ENCODE measurements at regions not wholly inside any gene's neighbourhood (a gene's known extent, or its start where the extent isn't known, plus 50 kb on each side); places are given as distances from the start of the nearest gene placed in this dataset.

DNA sequence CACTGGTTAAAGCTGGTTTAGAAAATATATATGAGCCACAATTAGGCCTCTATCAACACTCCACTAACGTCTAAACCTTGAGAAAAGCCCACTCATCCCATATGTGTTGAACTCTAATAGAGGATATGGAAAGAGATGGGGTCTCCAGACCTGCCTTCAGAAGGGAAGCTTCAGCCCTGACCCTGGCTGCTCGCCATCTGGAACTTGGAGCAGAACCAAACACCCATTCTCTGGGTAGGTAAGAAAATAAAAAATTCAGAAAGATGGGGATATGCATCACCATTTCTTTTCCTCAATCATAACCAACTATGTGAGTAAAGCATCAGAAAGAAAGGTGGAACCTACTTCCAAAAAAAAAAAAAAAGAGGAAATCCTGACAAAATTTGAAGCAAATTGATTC is 666.2 kb downstream of the PTPRC start:
- intact Hi-C loops (cut with DNase I): no loop called here
- H3K4me3 ChIP-seq (replicated peaks in 1 of 3): no peak overlapping the region
- DNase-seq: no peak
- TF ChIP-seq, protein P1, sequence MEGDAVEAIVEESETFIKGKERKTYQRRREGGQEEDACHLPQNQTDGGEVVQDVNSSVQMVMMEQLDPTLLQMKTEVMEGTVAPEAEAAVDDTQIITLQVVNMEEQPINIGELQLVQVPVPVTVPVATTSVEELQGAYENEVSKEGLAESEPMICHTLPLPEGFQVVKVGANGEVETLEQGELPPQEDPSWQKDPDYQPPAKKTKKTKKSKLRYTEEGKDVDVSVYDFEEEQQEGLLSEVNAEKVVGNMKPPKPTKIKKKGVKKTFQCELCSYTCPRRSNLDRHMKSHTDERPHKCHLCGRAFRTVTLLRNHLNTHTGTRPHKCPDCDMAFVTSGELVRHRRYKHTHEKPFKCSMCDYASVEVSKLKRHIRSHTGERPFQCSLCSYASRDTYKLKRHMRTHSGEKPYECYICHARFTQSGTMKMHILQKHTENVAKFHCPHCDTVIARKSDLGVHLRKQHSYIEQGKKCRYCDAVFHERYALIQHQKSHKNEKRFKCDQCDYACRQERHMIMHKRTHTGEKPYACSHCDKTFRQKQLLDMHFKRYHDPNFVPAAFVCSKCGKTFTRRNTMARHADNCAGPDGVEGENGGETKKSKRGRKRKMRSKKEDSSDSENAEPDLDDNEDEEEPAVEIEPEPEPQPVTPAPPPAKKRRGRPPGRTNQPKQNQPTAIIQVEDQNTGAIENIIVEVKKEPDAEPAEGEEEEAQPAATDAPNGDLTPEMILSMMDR (IDR thresholded peaks at IDR 0.05): no peak
- no peak for TF ChIP-seq POLR2A (IDR thresholded peaks at IDR 0.05)
- H3K4me1 ChIP-seq: no peaks in the 10 kb centered on the region
- WGBS, 2 donors: 72 to 77% methylated on average over 2 of the region's 2 CpGs
- no peaks in the 10 kb centered on the region for H3K9me3 ChIP-seq
- H3K36me3 ChIP-seq: no peaks in the 10 kb centered on the region
- no peaks in the 10 kb centered on the region for H3K27me3 ChIP-seq
- H3K27ac ChIP-seq: no peak overlapping the region

DNA sequence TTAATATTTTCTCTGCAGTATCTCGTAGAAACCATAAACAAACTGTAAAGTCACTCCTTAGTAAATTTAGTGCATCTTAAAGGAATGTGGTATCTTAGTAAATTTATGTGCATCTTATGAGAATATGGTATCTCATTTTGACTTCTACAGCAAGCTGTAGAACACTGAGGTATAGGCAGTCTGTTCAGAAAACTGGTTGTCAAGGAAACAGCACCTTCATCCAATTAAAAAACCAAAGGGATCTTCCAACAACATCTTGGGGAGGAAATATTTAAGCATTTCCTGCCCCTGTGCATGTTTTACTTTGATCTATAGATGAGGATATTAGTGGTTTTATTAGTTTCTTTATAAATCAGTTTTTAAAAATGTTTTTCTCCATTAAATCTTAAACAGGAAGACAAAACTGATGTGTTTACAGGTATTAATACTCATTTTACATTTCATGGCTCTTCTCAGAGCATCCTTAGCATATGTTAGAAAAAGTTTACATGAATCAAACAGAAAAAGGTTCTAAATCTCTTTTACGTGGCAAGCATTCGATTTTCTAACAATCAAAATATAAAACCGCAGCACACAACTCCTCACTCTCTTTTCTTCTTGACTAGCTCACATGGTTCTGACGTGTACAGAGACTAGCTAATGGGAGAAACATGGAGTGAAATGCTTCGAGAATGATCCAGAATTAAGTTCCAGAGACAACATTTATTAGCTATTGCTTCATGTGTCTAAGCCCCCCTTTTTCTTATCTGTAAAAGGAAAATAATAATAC is 668.8 kb downstream of the PTPRC start:
- H3K27ac ChIP-seq: no peak overlapping the region
- no peaks in the 10 kb centered on the region for H3K9me3 ChIP-seq
- H3K36me3 ChIP-seq: no peaks in the 10 kb centered on the region
- H3K27me3 ChIP-seq: no peaks in the 10 kb centered on the region
- 88 to 92% methylated on average over 6 of the region's 6 CpGs for WGBS, 2 donors
- no peaks in the 10 kb centered on the region for H3K4me1 ChIP-seq
- H3K4me3 ChIP-seq (replicated peaks in 1 of 3): no peak overlapping the region
- DNase-seq: no peak
- intact Hi-C loops (cut with DNase I): no loop called here
- TF ChIP-seq, protein P1 (IDR thresholded peaks at IDR 0.05): no peak

DNA sequence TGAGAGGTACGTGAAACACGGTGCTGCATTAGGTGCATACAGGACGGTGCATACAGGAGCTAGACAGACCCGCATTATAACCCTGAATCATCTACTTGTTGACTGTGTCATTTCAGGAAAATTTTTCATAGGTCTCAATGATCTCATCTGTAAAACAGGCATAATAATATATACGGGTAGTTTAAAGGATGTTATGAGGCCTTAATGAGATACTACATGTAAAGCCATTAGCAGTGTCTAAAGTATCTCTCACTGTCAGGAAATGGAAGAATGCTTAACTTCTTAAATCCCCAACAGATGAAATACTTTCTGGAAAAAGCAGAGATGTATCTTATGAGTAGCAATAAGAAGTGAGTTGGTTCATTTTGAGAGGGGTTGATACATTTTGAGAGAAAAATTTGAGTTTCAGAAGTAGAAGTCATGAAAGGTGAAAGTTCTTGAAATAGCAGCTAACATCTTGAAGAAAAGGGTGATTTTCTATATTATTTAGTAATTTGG is 669.6 kb downstream of the PTPRC start:
- no peaks in the 10 kb centered on the region for H3K9me3 ChIP-seq
- no peaks in the 10 kb centered on the region for H3K36me3 ChIP-seq
- TF ChIP-seq POLR2A (IDR thresholded peaks at IDR 0.05): no peak
- TF ChIP-seq, protein P1 (IDR thresholded peaks at IDR 0.05): no peak
- intact Hi-C loops (cut with DNase I): no loop called here
- WGBS, 2 donors: 90 to 94% methylated on average over 5 of the region's 5 CpGs
- no peak for DNase-seq
- no peaks in the 10 kb centered on the region for H3K4me1 ChIP-seq
- no peaks in the 10 kb centered on the region for H3K27me3 ChIP-seq
- H3K27ac ChIP-seq: no peak overlapping the region
- no peak overlapping the region for H3K4me3 ChIP-seq (replicated peaks in 1 of 3)

DNA sequence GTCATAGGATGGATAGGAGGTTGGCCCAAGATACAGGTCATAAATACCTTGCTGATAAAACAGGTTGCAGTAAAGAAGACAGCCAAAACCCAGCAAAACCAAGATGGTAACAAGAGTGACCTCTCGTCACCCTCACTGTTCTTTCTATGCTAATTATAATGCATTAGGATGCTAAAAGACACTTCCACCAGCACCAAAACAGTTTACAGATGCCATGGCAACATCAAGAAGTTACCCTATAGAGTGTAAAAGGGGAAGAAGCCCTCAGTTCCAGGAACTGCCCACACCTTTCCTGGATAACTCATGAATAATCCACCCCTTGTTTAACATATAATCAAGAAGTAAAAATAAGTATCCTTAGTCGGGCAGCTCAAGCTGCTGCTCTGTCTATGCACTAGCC is 671.9 kb downstream of the PTPRC start:
- Histone ChIP-seq H3K27me3 (no peaks in the 10 kb centered on the region), H3K4me1 (no peaks in the 10 kb centered on the region), H3K36me3 (no peaks in the 10 kb centered on the region), H3K27ac (no peak overlapping the region), H3K4me3 (replicated peaks in 1 of 3) (no peak overlapping the region), H3K9me3 (no peaks in the 10 kb centered on the region)
- WGBS, 2 donors: 87 to 91% methylated on average over 2 of the region's 2 CpGs
- intact Hi-C loops (cut with DNase I): no loop called here
- no peak for TF ChIP-seq POLR2A (IDR thresholded peaks at IDR 0.05)
- TF ChIP-seq, protein P1 (IDR thresholded peaks at IDR 0.05): no peak
- DNase-seq: no peak

DNA sequence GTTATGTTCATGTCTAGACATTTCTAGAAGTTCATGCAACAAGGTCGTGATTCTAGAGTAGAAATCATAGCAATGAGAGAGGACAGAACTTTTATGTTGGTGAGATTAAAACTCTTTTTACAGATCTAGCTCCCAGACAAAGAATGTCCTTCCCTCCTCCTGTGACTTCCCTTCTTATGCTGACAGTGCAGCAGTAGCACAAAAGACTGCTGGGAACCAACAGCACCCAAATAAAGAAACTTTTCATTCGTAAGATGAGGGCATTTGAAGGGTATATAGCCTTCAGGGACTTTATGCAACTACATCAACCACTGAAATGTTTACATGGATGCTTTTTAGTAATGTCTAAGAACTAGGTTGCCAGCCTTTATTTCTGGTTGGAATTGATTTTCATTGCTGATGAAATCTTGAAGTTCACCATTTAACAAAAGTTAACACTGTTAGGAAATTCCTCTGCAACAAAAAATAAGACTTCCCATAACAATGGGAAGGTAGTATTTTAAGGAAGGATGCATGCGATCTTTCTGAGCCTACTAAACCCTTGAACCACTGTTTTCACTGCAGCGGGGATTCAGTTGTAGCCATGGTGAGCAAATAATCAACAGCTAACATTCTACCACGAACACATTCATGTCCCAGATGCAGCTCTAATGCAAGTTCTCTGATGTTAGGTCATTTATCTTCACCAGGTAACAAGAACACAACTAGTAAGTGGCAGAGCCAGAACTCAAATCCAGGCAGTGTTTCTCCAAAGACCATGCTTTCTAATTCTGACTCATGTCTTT is 672.8 kb downstream of the PTPRC start:
- TF ChIP-seq POLR2A (IDR thresholded peaks at IDR 0.05): no peak
- 73 to 74% methylated on average over 5 of the region's 5 CpGs for WGBS, 2 donors
- no peaks in the 10 kb centered on the region for H3K4me1 ChIP-seq
- no peaks in the 10 kb centered on the region for H3K9me3 ChIP-seq
- H3K27ac ChIP-seq: no peak overlapping the region
- H3K36me3 ChIP-seq: no peaks in the 10 kb centered on the region
- no peak for DNase-seq
- H3K4me3 ChIP-seq (replicated peaks in 1 of 3): no peak overlapping the region
- no peaks in the 10 kb centered on the region for H3K27me3 ChIP-seq
- intact Hi-C loops (cut with DNase I): no loop called here

Measured in thyroid gland (tissue), 4 donors.